GM21381 (cell line): ENCODE measurements at regions not wholly inside any gene's neighbourhood (a gene's known extent, or its start where the extent isn't known, plus 50 kb on each side); places are given as distances from the start of the nearest gene placed in this dataset.
"Not testable (repeated sequence)": the region's sequence is repeated elsewhere in the genome, so short reads cannot be mapped to it uniquely, and the experiment has no call there.

Experiments used
- ATAC-seq: cut with Tn5 transposase; IDR thresholded peaks from one replicate; pipeline ENCODE4 v1.9.1; 2021; ENCODE audit warnings: mild to moderate bottlenecking, moderate library complexity; ENCODE audit not compliant: unreplicated experiment

DNA sequence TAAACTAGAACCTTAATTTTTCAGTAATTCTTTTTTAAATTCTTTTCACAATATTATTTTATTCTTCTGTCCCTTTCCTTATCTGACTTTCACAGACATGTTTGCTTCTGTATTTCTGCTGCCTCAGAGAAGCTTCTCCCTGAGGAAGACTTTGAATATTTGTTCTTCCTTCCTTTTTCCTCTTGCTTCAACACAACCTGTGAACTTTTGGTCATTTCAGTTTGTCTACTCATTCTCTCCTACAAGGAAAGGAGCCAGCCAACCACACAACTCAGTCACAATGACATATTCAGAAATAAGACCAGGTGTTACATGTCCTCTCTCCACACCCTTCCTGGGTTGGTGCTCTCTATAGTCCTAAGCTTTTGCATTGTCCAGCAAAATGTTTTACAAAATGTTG, 310.4 kb downstream of the TFAP2B start:
- no peak for ATAC-seq

- no peak for ATAC-seq
Measured at GRCh38 chr6:51137777-51138176, 319.1 kb downstream of the TFAP2B start.

DNA sequence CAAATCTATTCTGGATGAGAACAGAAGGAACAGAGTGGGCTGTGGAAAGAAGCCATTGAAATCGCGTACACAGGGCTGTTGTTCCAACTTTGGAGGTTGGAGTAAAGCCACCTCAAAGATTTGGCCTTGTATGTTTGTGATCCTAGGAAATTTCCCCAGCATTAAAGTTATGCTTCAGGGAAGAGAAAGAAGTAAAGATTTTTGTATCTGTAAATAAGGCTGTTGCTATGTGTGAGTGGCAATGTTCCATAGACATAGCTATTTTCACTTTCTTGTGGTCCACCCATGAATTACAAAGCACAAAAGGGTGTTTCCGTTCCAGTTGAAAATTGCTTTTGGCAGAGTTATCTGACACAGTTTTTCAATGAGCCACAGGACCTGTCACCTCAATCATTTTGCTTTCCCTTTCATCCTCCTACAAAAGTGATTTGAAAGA, 321.3 kb downstream of the TFAP2B start:
- no peak for ATAC-seq

GRCh38 chr6:51141080-51141479, 322.4 kb downstream of the TFAP2B start:
- no peak for ATAC-seq

DNA sequence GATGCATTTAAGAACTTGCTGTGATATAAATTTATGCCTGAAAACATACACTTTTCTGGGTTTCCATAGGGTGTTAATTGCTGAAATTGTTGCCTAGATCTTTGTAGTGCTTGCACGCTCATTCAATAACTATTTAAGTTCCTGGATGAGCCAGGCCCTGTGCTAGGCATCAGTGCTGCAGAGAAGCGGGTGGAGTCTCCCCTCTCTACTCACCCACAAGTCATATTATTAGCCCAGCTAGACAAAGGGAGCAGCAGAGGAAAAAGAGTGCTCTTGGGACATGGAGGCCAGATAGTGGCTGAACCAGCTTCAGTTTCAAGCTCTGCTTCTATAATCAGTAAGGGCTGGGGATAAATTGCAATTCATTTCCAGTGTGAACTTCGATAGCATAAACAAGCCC, 329.1 kb downstream of the TFAP2B start:
- no peak for ATAC-seq

DNA sequence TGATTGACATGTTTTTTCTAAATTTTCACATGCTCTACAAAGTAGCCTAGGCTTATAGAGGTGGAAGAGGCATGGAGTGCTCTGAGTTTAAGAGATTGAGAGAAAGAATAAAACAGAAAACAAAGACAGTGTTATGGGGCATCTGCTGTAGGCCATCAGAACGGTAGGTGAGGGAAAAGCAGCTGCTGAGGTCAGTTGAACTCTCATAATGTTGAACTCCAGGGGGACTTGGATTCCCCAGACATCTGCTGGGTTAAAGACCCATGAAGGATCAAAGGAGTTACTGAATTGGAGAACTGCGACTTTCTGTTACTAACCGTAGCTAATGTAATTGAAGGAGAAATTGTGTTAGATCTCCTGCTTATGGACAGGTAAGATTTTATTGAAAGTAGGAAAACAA, 333.9 kb downstream of the TFAP2B start:
- no peak for ATAC-seq

GRCh38 chr6:51153109-51153508, 334.4 kb downstream of the TFAP2B start:
- no peak for ATAC-seq

GRCh38 chr6:51154925-51155324, 336.3 kb downstream of the TFAP2B start:
- not testable (repeated sequence) for ATAC-seq

- ATAC-seq = not testable (repeated sequence)
Measured at GRCh38 chr6:51159260-51159659, 340.6 kb downstream of the TFAP2B start.

DNA sequence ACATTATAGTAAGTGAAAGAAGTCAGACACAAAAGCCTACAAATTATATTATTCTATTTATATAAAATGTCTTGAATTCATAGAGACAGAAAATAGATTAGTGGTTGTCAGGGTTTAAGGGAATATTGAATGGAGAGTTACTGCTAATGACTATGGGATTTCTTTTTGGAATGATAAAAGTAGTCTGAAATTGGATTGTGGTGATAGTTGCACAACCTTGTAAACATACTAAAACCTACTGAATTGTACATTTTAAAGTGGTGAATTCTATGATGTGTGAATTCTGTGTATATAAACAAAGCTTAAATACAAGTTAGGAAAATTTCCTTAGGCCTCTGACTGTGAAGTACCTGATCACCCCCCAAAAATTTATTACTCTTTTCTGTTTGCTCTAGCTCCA, 343.1 kb downstream of the TFAP2B start:
- no peak for ATAC-seq

GRCh38 chr6:51163843-51164529, 345.3 kb downstream of the TFAP2B start:
- no peak for ATAC-seq

DNA sequence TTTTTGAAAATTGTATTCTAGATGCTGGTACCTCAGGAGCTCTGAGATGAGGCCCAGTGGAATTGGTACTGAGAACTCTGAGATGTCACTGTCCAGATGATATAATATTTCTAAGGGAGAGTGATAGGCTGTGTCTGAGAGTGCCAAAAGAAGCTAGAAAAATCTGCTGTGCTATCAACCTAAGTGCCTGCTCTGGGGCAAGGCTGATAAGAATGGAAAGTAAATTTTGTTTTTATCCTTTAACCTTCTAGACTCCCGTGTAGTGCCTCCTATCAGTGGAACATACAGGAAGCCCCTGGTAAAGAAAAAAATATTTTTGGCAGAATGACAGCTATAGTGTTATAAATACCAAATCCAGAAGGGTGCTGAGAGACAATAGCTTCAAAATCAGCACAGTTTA, 348.2 kb downstream of the TFAP2B start:
- ATAC-seq = no peak

DNA sequence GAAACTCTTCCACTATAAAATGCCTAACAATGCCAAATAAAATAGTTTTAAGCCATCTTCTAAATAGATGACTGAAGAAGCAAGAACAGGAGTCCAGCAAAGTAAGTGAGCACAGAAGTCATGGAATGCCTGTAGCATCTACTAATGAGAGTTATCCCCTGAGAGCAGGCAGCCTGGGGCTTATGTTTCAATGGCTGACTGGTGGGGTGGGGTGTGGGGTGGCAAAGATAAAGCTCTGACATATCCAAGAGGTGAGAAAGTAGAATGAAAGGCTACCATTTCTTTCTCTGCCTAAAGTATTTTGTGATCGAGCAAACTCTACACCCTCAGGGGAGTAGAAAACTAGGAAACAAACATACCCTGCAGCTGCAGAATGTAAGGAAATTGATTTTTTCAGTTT, 348.8 kb downstream of the TFAP2B start:
- no peak for ATAC-seq

- no peak for ATAC-seq
Measured at GRCh38 chr6:51182827-51183226, 364.2 kb downstream of the TFAP2B start.

- ATAC-seq = no peak
Measured at GRCh38 chr6:51184046-51184445, 365.4 kb downstream of the TFAP2B start.

- not testable (repeated sequence) for ATAC-seq
Measured at GRCh38 chr6:51193163-51193562, 374.5 kb downstream of the TFAP2B start.

DNA sequence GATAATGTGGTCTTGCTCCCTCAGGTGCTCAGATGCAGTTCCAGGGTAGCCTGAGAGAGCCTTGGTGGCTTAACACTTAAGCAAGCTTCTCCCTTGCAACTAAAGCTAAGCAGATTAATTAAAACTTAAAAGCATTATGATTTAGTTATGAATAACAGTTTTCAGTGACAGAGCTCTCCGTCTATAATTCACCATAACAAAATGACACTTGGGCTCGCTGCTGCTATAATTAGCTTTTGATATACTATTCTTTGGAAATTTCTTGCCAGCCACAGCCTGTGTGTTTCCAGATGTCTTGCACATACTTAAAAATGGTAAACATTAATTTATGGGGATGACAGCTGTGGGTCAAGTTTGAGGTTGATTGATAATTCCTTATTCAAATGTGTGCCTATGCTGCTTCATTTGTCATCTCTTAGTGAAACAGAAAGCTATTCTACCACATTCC, 380.5 kb downstream of the TFAP2B start:
- no peak for ATAC-seq

- no peak for ATAC-seq
Measured at GRCh38 chr6:51199733-51200260, 381.1 kb downstream of the TFAP2B start.

DNA sequence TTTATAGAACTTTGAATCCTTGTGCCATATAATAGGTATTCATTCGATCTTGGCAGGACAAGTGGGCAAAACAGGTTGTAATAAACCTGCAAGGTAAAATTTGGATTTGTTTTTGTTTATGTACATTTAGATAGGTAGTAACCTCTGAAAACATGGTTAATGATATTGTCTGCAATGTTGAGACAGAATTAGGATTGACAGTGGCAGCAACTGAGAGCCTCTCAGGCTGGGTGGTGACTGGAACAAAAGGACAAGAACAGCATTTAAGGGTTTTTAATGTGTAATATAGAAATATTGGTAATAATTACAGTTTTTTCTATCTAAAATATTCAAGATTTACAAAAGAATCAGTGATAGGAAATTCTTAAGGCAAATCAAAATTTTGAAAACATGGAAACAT, 382.0 kb downstream of the TFAP2B start:
- ATAC-seq = no peak

DNA sequence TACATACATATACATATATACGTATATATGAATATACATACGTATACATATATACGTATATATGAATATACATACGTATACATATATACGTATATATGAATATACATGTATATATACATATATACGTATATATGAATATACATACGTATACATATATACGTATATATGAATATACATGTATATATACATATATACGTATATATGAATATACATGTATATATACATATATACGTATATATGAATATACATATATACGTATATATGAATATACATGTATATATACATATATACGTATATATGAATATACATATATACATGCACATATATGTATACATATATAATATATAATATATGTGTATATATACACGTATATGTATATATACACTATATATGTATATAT, 384.0 kb downstream of the TFAP2B start:
- not testable (repeated sequence) for ATAC-seq

GRCh38 chr6:51203504-51203903, 384.8 kb downstream of the TFAP2B start:
- no peak for ATAC-seq

- not testable (repeated sequence) for ATAC-seq
Measured at GRCh38 chr6:51206686-51207085, 388.0 kb downstream of the TFAP2B start.

- ATAC-seq = no peak
Measured at GRCh38 chr6:51209651-51210050, 391.0 kb downstream of the TFAP2B start.
